Thymus (tissue), 11 donors: ENCODE measurements at regions not wholly inside any gene's neighbourhood (a gene's known extent, or its start where the extent isn't known, plus 50 kb on each side); places are given as distances from the start of the nearest gene placed in this dataset.
"Not testable (repeated sequence)": the region's sequence is repeated elsewhere in the genome, so short reads cannot be mapped to it uniquely, and the experiment has no call there.

Source experiments
- DNase-seq, 9 donors: peaks; one replicate each; pipeline ENCODE4 v3.0.0-alpha.2; 2013; ENCODE audit warnings: low spot score in 9 of 9, low read depth in 6 of 9, missing footprints in 1 of 9
- H3K27ac ChIP-seq, 2 donors: one replicate each; pipeline ENCODE4 v1.5.1; 2013; ENCODE audit warnings: control low read depth in 1 of 2, low read depth in 1 of 2, low read length in 1 of 2, mild to moderate bottlenecking in 1 of 2, moderate library complexity in 1 of 2
- H3K27me3 ChIP-seq, 2 donors: one replicate each; pipeline ENCODE4 v1.5.1; 2013; ENCODE audit warnings: low read length in 1 of 2; ENCODE audit not compliant: control insufficient read depth in 2 of 2, insufficient read depth in 1 of 2
- H3K36me3 ChIP-seq, 2 donors: one replicate each; pipeline ENCODE4 v1.5.1; 2013; ENCODE audit warnings: low read length in 1 of 2, mild to moderate bottlenecking in 1 of 2, moderate library complexity in 1 of 2; ENCODE audit not compliant: control insufficient read depth in 2 of 2, insufficient read depth in 2 of 2
- H3K4me1 ChIP-seq, 2 donors: one replicate each; pipeline ENCODE4 v1.5.1; 2013; ENCODE audit warnings: low read length in 2 of 2; ENCODE audit not compliant: control insufficient read depth in 2 of 2, insufficient read depth in 2 of 2
- H3K4me3 ChIP-seq, 2 donors: one replicate each; pipeline ENCODE4 v1.5.1; 2013; ENCODE audit warnings: low read length in 2 of 2, control low read depth in 1 of 2, mild to moderate bottlenecking in 1 of 2
- H3K9me3 ChIP-seq, 2 donors: one replicate each; pipeline ENCODE4 v1.5.1; 2013; ENCODE audit warnings: low read length in 1 of 2, mild to moderate bottlenecking in 1 of 2; ENCODE audit not compliant: control insufficient read depth in 2 of 2, insufficient read depth in 1 of 2
- WGBS: extraction: QIAGEN DNeasy Blood & Tissue Kit; methylation state at CpG from one replicate; pipeline ENCODE4 v1.1.7; 2013; 5-methylcytosine and 5-hydroxymethylcytosine counted together
- donor health status: healthy.

GRCh38 chr9:103215197-103215596 lies 220.1 kb downstream of the CYLC2 start:
- Histone ChIP-seq H3K9me3 (peaks cover 0 to 2% of the 10 kb centered on the region in 2 donors), H3K27me3 (no peaks in the 10 kb centered on the region), H3K4me1 (no peaks in the 10 kb centered on the region), H3K27ac (no peak overlapping the region), H3K36me3 (no peaks in the 10 kb centered on the region), H3K4me3 (no peak overlapping the region)
- no peak for DNase-seq
- 98% methylated on average over 1 of the region's 1 CpG for WGBS

- Histone ChIP-seq H3K36me3 (no peaks in the 10 kb centered on the region), H3K4me3 (no peak overlapping the region), H3K27ac (no peak overlapping the region), H3K9me3 (no peaks in the 10 kb centered on the region), H3K27me3 (no peaks in the 10 kb centered on the region), H3K4me1 (no peaks in the 10 kb centered on the region)
- no peak for DNase-seq
- WGBS: 72% methylated on average over 4 of the region's 4 CpGs
Observed at GRCh38 chr9:103225702-103226646, 230.8 kb downstream of the CYLC2 start.

- no peak for DNase-seq
- Histone ChIP-seq H3K4me3 (no peak overlapping the region), H3K9me3 (no peaks in the 10 kb centered on the region), H3K27ac (no peak overlapping the region), H3K4me1 (no peaks in the 10 kb centered on the region), H3K36me3 (no peaks in the 10 kb centered on the region), H3K27me3 (no peaks in the 10 kb centered on the region)
- WGBS: 95% methylated on average over 1 of the region's 1 CpG
Observed at GRCh38 chr9:103226647-103227013, 231.5 kb downstream of the CYLC2 start.

- not testable (repeated sequence) for H3K36me3 ChIP-seq, H3K4me3 ChIP-seq, H3K9me3 ChIP-seq, H3K27ac ChIP-seq, H3K4me1 ChIP-seq, H3K27me3 ChIP-seq, DNase-seq
- 88% methylated on average over 24 of the region's 24 CpGs for WGBS
Observed at GRCh38 chr9:103237571-103238109, 242.5 kb downstream of the CYLC2 start.

- WGBS: 74% methylated on average over 1 of the region's 1 CpG
- no peaks in the 10 kb centered on the region for H3K27me3 ChIP-seq
- H3K36me3 ChIP-seq: no peaks in the 10 kb centered on the region
- H3K27ac ChIP-seq: no peak overlapping the region
- no peaks in the 10 kb centered on the region for H3K9me3 ChIP-seq
- no peak overlapping the region for H3K4me3 ChIP-seq
- DNase-seq: no peak
- H3K4me1 ChIP-seq: no peaks in the 10 kb centered on the region
Observed at GRCh38 chr9:103242025-103242424, 246.9 kb downstream of the CYLC2 start.

- no peak for DNase-seq
- Histone ChIP-seq H3K4me3 (no peak overlapping the region), H3K27me3 (no peaks in the 10 kb centered on the region), H3K27ac (no peak overlapping the region), H3K36me3 (no peaks in the 10 kb centered on the region), H3K9me3 (no peaks in the 10 kb centered on the region), H3K4me1 (no peaks in the 10 kb centered on the region)
- WGBS: 95% methylated on average over 2 of the region's 2 CpGs
Observed at GRCh38 chr9:103242486-103242885, 247.4 kb downstream of the CYLC2 start.

GRCh38 chr9:103243553-103243952 lies 248.4 kb downstream of the CYLC2 start:
- H3K27ac ChIP-seq: no peak overlapping the region
- H3K36me3 ChIP-seq: no peaks in the 10 kb centered on the region
- DNase-seq: no peak
- no peaks in the 10 kb centered on the region for H3K9me3 ChIP-seq
- H3K4me3 ChIP-seq: no peak overlapping the region
- 85% methylated on average over 2 of the region's 2 CpGs for WGBS
- H3K27me3 ChIP-seq: no peaks in the 10 kb centered on the region
- no peaks in the 10 kb centered on the region for H3K4me1 ChIP-seq

GRCh38 chr9:103245369-103245768 lies 250.2 kb downstream of the CYLC2 start:
- Histone ChIP-seq H3K27ac (no peak overlapping the region), H3K4me3 (no peak overlapping the region), H3K36me3 (no peaks in the 10 kb centered on the region), H3K9me3 (no peaks in the 10 kb centered on the region), H3K4me1 (no peaks in the 10 kb centered on the region), H3K27me3 (no peaks in the 10 kb centered on the region)
- no peak for DNase-seq
- WGBS: 85% methylated on average over 1 of the region's 1 CpG

- 78% methylated on average over 2 of the region's 2 CpGs for WGBS
- H3K27ac ChIP-seq: no peak overlapping the region
- no peaks in the 10 kb centered on the region for H3K27me3 ChIP-seq
- no peaks in the 10 kb centered on the region for H3K9me3 ChIP-seq
- no peak overlapping the region for H3K4me3 ChIP-seq
- DNase-seq: no peak
- H3K36me3 ChIP-seq: no peaks in the 10 kb centered on the region
- H3K4me1 ChIP-seq: no peaks in the 10 kb centered on the region
Observed at GRCh38 chr9:103261951-103262350, 266.8 kb downstream of the CYLC2 start.
